ENCODE measurements at regions not wholly inside any gene's neighbourhood (a gene's known extent, or its start where the extent isn't known, plus 50 kb on each side); places are given as distances from the start of the nearest gene placed in this dataset.

GRCh38 chr14:105867961-105868599 is 341.7 kb downstream of the TMEM121 start (continued):
- no peak for TF ChIP-seq ATF2 (IDR thresholded peaks at IDR 0.05; ENCODE audit: low read length)
- no peak for TF ChIP-seq ATF3 (IDR thresholded peaks at IDR 0.05; ENCODE audit: insufficient read depth, low read depth, low read length)
- TF ChIP-seq HDAC2 (IDR thresholded peaks at IDR 0.05; ENCODE audit: borderline replicate concordance in 1 of 2, low read depth in 2 of 2, low read length in 2 of 2) = no peak
- TF ChIP-seq CREB1 (IDR thresholded peaks at IDR 0.05) = no peak
- no peak for TF ChIP-seq CTCF (IDR thresholded peaks at IDR 0.05; ENCODE audit: control extremely low read depth in 1 of 3, insufficient read depth in 1 of 3, low read depth in 1 of 3, low read length in 3 of 3)

Data from H1 (cell line).